ENCODE measurements at regions not wholly inside any gene's neighbourhood (a gene's known extent, or its start where the extent isn't known, plus 50 kb on each side); places are given as distances from the start of the nearest gene placed in this dataset.

DNA sequence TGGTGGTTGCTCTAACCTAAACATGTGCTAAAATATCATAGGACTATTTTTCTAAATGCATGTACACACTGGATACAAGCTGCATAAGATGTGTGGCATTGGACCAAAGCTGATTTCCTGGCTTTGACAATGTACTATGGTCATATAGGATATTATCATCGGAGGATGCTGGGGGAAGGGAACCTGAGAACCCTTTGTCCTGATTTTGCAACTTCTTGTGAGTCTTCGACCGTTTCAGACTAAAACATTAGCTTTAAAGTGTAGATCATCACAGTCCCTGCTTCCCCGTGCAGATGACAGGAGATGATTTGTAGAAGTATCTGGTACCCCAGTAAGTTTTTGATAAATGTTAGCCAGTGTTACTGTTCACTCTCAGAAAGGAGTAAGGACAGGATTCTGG, 554.7 kb downstream of the MIAT start:
- ATAC-seq, result no peak

DNA sequence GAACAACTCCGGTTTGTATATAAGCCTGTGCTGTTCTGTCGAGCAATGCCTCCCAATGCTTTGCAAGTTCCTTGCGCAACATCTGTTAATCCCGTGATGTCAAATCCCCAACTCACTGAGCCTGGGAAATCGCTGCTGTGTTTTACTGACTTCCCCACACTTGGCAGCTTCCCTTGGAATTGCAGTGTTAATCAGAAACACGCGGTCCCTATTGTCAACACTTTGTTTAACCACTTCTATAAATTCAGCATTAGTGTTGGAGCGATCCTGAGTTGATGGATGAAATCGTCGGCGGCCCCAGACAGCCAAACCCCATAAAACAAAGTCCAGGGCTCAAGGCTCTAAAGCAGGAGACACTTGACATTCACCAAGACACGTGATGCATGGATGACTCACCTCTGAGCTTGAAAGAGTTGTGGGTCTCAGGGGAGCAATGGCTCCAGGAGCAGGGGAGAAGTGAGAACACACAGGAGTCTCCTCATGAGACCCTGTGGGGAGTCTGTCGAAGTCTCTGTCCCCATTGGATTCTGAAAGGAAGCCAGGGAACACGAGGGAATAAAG, 555.3 kb downstream of the MIAT start:
- peak; percentile 77 for ATAC-seq

DNA sequence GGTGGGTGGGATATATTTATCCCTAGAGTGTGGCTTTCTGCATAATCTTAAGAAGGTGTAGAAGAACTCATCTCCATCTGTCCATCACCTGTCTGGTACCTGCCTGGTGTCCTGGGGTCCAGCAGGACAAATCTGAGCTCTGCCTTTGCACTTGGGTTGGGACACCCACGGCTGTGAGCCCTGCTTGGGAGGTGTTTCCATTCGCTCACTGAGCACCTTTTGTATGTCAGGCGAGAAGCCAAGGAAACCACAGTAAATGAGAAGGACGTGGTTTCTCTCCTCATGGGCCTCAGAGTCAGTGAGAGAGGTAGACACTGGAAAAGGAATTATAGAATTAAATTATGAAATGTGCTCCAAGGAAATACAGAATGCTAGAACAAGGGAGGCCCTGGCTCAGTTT, 555.9 kb downstream of the MIAT start:
- no peak for ATAC-seq

- no peak for ATAC-seq
Measured at GRCh38 chr22:27213766-27214581, 556.6 kb downstream of the MIAT start.

DNA sequence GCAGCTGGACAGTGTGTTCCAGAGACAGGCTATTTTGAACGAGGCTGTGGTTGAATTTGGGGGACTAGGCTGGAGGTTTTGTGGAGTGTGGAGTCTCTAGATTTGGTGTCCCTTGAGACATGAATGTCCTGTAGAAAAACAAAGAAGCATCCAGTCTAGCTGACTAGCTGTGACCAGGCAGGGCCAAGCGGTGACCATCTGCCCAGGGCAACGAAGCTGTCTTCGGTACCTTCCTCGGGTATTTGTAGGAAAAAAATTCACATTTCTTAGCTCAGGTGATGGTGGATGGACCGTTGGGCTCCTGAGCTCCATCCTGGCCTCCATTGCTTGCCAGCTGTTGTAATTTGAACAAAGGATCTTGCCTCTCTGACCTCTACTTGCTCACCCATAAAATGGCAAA, 557.3 kb downstream of the MIAT start:
- no peak for ATAC-seq

DNA sequence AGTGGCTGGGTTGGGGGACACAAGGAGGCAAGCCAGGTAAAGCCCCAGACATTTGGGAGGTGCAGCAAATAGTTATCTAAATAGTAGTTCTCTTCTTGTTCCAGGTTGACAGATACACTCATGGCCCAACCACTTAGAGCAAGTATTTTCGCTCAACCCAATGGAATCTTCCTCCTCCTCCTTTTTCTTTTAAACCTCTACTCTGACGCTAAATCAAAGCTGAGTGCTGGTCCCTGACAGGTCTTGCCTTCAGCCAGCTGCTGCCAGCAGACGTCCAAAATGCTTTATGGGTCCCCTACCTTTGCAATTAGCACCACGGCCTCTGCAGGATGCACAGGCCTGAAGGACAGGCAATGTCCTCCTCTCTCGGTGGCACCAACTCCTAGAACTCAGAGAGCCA, 558.5 kb downstream of the MIAT start:
- no peak for ATAC-seq

DNA sequence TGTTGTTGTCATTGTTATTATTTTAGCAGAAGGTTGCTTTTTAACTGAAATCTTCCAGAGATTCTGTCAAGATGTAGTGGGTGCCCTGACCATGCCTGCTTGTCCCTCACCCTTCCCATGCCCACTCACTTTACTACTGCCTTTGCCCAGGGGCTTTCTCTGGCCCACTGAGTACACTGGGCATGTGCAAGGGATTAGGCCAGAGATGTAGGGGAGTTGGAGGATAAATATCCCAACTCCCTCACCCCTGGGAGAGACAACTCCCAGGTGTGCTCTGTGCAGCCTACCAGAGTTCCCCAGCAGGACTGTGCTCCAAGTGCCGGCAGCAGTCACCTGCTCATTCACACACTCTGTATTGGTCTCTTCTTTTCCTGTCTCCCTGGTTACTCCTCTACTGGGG, 559.1 kb downstream of the MIAT start:
- no peak for ATAC-seq

DNA sequence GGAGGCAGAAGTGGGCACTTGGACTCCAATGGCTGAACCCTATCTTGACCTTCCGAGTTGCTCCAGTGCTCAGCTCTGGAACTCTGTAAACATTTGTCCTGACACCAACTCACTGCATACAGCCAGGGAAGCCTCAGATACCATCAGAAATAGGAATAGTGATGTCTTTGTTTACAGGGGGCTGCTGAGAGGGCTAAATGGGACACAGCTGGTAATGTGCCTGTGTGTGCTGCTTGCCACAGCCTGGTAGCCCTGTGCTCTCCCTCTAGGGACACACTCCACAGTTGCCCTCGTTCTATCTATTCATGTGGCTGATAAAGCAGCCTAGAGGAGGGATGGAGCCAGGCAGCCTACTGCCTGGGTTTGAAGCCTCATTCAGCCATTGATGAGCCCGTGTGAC, 559.8 kb downstream of the MIAT start:
- no peak for ATAC-seq

DNA sequence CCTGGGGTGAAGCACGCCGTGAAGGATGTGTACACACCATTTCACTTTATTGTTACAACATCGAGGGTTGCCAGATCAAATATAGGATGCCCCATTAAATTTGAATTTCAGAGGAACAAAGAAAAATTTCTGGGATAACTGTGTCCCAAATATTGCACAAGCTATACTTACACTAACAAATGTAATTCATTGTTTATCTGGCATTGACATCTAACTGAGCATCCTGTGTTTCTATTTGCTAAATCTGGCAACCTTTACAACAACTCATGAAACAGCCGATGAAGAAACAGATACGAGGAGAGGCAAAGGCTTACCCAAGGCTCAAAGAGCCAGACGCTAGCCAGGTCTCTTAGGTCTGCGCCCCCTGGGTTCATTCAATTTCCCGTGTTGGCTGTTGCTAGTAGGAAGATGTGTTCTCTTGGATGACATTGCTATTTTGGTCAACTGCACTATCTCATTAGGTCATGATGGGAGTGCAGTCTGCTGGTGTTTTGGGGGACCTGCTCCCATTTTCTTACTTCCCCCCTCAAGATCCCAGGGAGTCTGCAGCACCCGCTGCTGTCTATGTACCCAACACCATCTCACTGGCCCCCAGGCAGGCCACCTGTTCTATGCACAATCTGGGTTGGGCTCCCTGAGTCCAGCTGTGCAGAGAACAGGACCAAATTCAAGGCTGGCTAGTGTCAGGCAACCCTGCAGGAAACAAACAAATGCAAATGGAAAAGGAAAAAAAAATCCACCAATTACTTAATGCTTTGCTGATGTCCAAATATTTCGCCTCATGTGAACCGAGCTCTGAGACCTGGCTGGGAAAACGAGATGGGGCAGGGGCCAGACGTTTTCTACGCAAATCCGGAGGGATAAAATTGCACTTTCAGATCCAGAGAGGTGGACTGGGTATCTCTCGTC, 560.9 kb downstream of the MIAT start:
- no peak for ATAC-seq

DNA sequence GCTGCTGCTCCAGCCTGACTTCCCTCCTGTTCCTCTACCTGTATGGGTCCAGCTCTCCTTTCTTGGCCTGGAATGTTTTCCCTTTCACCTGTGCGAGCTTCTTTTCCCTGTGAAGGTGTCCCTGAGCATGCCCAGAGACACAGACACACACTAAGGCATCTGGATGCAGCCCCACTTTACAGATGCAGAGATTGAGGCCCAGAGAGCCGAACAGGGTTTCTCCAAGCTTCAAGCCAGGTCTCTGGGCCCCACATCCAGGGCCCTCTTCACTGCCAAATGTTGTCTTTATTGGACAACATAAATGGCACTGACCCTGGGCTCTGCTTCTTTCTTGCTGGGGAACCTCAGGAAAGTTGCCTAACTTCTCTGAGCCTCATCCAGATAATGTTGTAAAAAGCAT, 561.6 kb downstream of the MIAT start:
- no peak for ATAC-seq

DNA sequence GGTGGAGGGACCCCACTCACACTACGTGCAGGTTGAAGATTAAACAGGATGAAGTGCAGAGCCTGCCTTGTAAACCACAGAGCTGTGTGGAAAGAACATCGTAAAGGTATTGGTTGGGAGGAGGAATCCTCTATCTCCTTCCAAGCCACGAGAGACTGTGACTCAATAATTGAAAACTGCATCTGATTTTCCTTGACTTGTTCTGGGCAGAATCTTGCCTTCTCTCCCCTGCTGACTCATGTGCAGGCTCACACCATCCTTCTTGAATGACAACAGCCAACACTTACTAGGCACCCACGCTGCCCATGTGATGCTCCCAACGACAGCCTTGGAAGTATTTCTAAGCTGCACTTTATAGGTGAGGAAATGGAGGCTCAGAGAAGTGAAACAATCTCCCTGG, 563.0 kb downstream of the MIAT start:
- ATAC-seq, result peak; percentile 46

DNA sequence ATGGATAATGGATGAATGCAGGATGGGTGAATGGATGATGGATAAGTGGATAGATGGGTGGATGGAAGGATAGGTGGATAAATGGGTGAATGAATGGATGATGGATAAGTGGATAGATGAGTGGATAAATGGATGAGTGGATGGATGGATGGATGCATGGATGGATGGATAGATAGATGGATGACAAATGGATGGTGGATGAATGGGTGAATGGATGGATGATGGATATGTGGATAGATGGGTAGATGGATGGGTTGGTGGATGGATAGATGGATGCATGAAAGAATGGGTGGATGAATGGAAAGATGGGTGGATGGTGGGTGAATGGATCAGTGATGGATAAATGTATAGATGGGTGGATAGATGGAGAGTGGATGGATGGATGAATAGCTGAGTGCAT, 564.8 kb downstream of the MIAT start:
- ATAC-seq, result no peak

GRCh38 chr22:27223317-27224177, 566.2 kb downstream of the MIAT start:
- peak; percentile 26 for ATAC-seq

DNA sequence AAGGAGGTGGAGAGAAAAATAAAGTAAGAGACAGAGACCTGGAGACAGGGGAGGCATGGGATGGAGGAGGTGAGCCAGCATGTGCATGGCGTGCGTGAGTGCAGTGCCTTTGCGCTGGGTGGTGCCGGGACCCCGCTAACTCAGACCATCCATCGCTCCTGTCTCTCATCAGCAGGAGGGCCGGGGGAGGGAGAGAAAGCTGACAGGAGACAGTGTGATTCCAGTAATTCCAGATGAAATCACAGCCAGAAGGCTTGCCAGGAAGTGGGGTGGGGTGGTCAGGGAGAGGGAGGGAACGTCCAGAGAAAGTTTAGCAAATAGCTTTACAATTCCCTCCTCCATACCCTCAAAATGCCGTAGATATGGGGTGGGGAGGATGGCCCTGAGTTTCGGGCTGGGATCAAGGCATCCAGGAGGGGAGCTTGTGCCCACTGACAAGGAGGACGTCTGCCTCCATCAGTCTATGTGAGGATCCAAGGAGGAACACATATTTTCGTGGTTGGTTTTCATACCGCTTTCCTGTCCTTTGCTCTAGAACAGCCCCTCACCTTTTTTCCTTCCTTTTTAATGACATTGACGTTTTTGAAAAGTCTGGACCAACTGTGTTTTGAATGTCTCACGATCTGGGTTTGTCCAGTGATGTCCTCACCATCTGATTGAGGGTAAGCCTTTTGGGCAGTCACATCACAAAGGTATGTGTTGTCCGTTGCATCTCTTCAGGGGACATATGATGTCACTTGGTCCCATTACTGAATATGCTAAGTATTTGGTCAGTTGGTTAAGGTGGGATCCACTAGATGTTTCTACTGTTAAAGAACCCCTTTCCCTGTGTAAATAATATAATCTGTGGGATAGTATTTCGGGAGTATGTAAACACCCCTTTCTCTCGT, 567.3 kb downstream of the MIAT start:
- ATAC-seq, result no peak

GRCh38 chr22:27226666-27227065, 569.3 kb downstream of the MIAT start:
- ATAC-seq, result no peak

GRCh38 chr22:27228771-27229170, 571.4 kb downstream of the MIAT start:
- no peak for ATAC-seq

- no peak for ATAC-seq
Measured at GRCh38 chr22:27230189-27230588, 571.4 kb downstream of the MN1 start.

GRCh38 chr22:27231266-27231665, 570.3 kb downstream of the MN1 start:
- no peak for ATAC-seq

GRCh38 chr22:27232077-27232476, 569.5 kb downstream of the MN1 start:
- no peak for ATAC-seq

DNA sequence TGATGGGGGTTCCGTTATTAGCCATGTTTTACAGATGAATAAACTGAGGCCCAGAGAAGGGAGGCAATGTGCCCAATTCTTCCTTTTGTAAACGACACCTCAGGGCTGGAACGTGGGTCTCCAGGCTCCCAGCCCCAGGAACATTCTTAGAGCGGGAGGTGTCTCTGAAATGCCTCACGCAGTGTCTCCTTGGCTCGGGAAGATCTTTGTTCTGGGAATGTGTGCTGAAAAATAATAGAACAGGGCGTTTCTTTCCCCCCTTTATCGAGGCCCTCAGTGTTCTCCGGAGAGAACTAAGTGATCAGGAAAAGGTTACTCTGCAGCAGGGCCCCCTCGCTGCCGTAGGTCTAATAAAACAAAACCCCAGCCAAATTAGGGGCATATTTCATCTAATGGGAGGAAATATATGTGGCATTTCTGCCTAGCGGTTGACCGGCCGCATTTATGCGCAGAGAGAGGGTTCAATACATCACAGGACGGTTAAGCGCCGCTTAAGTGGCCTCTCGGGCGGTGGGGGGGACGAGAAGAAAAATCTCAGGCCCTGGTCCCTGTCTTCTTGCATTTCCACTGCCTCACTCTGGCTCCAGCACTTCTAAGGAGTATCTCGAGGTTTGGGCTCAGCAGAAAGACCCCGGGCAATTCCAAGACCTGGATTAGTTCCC, 564.3 kb downstream of the MN1 start:
- ATAC-seq, result no peak

GRCh38 chr22:27238935-27239510, 562.5 kb downstream of the MN1 start:
- peak; percentile 65 for ATAC-seq
